Retinal pigment epithelial cell (primary cell): ENCODE measurements at regions not wholly inside any gene's neighbourhood (a gene's known extent, or its start where the extent isn't known, plus 50 kb on each side); places are given as distances from the start of the nearest gene placed in this dataset.

Source experiments
- DNase-seq: peaks from one replicate; pipeline ENCODE4 v3.0.0-alpha.2; 2010; ENCODE audit warnings: low read depth
- H3K4me3 ChIP-seq: 2 replicates; pipeline ENCODE4 v1.5.1; 2011; ENCODE audit warnings: mild to moderate bottlenecking, low read length, control low read depth, moderate library complexity
- CTCF ChIP-seq: conservative IDR thresholded peaks from 2 replicates; pipeline ENCODE4 v1.5.1; 2011; ENCODE audit warnings: low read depth, low read length, control low read depth, inconsistent platforms

- DNase-seq = peak; percentile 68
- no peak overlapping the region for H3K4me3 ChIP-seq
- TF ChIP-seq CTCF = no peak
These were observed 68.6 kb upstream of the CCN6 start for GRCh38 chr6:111985202-111985731.

DNA sequence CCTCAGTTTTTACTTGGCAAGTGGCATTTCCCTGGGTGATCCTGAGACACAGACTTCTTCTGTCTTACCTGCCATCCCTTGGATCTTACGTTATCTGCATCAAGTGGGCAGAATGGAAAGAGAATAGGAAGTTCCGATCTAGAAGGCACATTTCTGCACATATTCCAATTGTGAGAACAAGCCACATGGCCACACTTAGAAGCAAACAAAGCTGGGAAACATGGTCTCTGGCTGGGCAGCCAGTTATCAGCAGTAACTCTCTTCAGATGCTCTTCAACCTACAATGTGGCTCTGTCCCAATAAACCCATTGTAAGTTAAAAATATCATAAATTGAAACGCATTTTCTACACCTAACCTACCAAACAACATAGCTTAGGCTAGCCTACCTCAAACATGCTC is 67.3 kb upstream of the CCN6 start:
- no peak overlapping the region for H3K4me3 ChIP-seq
- no peak for TF ChIP-seq CTCF
- DNase-seq = no peak

- DNase-seq = no peak
- TF ChIP-seq CTCF = no peak
- no peak overlapping the region for H3K4me3 ChIP-seq
These were observed 66.6 kb upstream of the CCN6 start for GRCh38 chr6:111987295-111987694.

DNA sequence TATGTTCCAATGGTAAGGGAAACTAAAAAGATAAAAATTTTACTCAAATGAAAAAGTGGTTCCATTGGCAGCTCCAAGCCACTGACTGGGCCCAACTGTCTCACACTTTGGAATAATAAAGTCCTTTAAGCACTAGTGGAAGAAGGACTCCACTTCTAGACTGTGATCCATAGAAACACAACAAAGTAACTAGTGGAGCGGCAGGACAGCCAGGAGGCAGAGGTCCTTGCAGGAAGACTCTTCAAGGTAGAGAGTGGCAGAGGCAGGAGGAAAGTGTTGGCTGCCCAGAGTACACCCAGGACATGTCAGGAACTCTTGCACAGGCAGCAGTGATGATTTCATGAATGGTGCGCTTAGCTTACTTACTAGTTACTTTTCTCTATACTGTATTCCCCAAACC is 65.0 kb upstream of the CCN6 start:
- DNase-seq = no peak
- H3K4me3 ChIP-seq = no peak overlapping the region
- TF ChIP-seq CTCF = no peak

GRCh38 chr6:111989743-111990142 is 64.2 kb upstream of the CCN6 start:
- TF ChIP-seq CTCF = no peak
- H3K4me3 ChIP-seq = no peak overlapping the region
- no peak for DNase-seq

DNA sequence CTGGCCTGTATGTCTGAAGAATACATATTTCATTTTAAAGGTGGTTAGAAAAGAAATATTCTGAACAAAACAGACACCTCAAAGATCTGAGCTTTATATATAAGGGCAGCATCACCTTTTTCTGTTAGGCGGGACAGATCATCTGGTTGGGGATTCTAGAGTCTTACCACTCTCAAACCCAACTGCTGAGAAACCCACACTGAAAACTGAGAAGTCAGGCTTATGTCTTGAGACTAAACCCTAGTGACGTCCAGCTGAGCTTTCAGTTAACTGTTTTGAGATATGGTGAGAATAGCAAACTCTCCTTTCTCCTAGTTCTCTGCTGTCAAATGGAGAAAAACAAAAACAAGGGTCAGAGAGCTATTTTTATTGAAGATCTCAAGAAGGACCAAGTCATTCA is 63.7 kb upstream of the CCN6 start:
- no peak for DNase-seq
- TF ChIP-seq CTCF = no peak
- H3K4me3 ChIP-seq = no peak overlapping the region

DNA sequence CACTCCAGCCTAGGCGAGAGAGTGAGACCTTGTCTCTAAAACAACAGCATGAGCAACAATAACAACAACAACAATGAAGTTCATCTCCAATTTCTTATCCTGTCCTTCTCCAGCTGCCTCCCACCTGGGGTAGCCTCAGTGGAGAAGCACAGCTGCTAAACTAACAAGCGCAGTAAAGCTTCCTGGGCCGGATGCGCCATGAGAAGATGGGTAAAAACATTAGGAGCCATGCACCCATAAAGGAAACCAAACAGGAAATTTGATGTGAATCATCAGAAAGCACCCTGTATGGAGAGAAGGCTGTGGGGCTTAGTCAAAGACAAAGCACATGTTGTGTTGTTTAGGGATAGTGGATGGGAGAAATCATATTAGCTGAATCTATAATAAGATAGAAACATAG is 61.1 kb upstream of the CCN6 start:
- no peak for DNase-seq
- no peak for TF ChIP-seq CTCF
- no peak overlapping the region for H3K4me3 ChIP-seq
